Thyroid gland (tissue), 4 donors: ENCODE measurements at regions not wholly inside any gene's neighbourhood (a gene's known extent, or its start where the extent isn't known, plus 50 kb on each side); places are given as distances from the start of the nearest gene placed in this dataset.

ENCODE experiments used
- POLR2A ChIP-seq, 2 donors: fragments of 450-650 bp; IDR thresholded peaks; one replicate each; pipeline ENCODE4 v1.6.1; 2017; ENCODE audit warnings: antibody characterized with exemption in 2 of 2, mild to moderate bottlenecking in 2 of 2, moderate library complexity in 1 of 2
- TF ChIP-seq, protein P1 (sequence below), 6 experiments: fragments of 200-600 bp in 3 of 6; fragments of 450-650 bp in 3 of 6; sonication (generic) in 3 of 6; IDR thresholded peaks; one replicate each; pipeline ENCODE4 v1.5.1; 2016 to 2019; ENCODE audit warnings: antibody characterized with exemption in 6 of 6, mild to moderate bottlenecking in 2 of 6, inconsistent platforms in 1 of 6, moderate library complexity in 1 of 6

DNA sequence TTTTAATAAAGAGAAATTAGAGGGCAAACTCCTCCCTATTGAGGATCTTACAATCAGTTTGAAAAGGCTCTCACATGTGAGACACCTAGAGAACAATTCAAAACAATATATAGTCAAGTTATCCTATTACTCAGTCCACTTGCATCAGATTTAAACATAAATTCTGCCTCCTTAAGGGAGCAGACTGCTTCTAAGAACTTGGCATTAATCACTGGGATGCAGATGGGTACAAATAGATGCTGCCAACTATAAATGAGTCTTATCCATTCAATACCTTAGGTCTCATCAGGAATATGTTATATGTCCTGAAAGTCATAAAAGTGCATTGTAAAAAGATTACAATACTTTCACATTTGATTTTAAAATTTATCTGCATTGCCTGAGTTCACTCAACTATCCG lies 269.3 kb upstream of the KIRREL3 start:
- TF ChIP-seq, protein P1, sequence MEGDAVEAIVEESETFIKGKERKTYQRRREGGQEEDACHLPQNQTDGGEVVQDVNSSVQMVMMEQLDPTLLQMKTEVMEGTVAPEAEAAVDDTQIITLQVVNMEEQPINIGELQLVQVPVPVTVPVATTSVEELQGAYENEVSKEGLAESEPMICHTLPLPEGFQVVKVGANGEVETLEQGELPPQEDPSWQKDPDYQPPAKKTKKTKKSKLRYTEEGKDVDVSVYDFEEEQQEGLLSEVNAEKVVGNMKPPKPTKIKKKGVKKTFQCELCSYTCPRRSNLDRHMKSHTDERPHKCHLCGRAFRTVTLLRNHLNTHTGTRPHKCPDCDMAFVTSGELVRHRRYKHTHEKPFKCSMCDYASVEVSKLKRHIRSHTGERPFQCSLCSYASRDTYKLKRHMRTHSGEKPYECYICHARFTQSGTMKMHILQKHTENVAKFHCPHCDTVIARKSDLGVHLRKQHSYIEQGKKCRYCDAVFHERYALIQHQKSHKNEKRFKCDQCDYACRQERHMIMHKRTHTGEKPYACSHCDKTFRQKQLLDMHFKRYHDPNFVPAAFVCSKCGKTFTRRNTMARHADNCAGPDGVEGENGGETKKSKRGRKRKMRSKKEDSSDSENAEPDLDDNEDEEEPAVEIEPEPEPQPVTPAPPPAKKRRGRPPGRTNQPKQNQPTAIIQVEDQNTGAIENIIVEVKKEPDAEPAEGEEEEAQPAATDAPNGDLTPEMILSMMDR (IDR thresholded peaks at IDR 0.05): no peak
- TF ChIP-seq POLR2A (IDR thresholded peaks at IDR 0.05): no peak
